Gastrocnemius medialis (tissue), 4 donors: ENCODE measurements at regions not wholly inside any gene's neighbourhood (a gene's known extent, or its start where the extent isn't known, plus 50 kb on each side); places are given as distances from the start of the nearest gene placed in this dataset.

Experiments
- CTCF ChIP-seq, 5 experiments: fragments of 450-650 bp in 3 of 5; fragments of 200-600 bp in 2 of 5; sonication (generic) in 2 of 5; IDR thresholded peaks in 4 of 5; conservative IDR thresholded peaks in 1 of 5; 1 replicate in 4 of 5; 2 replicates in 1 of 5; pipeline ENCODE4 v1.5.1; 2016 to 2019; ENCODE audit warnings: antibody characterized with exemption in 5 of 5, mild to moderate bottlenecking in 3 of 5, moderate library complexity in 3 of 5
- POLR2A ChIP-seq, 2 donors: fragments of 450-650 bp; IDR thresholded peaks; one replicate each; pipeline ENCODE4 v1.6.1; 2017; ENCODE audit warnings: antibody characterized with exemption in 2 of 2, mild to moderate bottlenecking in 2 of 2, moderate library complexity in 2 of 2

GRCh38 chr6:85986681-85987080, 344.0 kb upstream of the SYNCRIP start:
- TF ChIP-seq CTCF (IDR thresholded peaks at IDR 0.05 in 4 of 5, conservative IDR thresholded peaks at IDR 0.05 in 1 of 5) (no peak), POLR2A (IDR thresholded peaks at IDR 0.05) (no peak)
